ENCODE measurements at regions not wholly inside any gene's neighbourhood (a gene's known extent, or its start where the extent isn't known, plus 50 kb on each side); places are given as distances from the start of the nearest gene placed in this dataset.
A peak's percentile ranks its signal among the peaks of the same experiment; 100 is the strongest.

DNA sequence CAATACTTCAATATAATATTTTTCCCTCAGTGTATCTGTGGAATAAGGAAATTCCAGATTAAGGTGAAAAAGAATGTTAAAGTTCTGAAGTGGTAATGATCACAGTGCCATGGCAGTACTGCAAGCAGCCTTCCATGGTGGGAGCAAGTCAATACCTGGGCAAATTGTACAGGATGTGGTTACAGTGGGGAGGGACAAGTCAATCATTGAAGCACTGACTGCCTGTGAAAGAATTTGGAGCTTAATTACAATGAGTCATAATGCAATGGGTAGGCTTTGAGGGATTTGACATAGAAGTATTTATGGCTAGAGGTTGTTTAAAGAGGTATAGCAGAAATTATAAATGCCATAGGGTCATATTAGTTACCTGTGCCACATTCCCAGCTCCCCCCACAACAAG is 786.5 kb upstream of the ACO1 start:
- Histone ChIP-seq H3K36me3 (ENCODE audit: control insufficient read depth in 2 of 2, extremely low read depth in 1 of 2, insufficient read depth in 2 of 2, low read length in 2 of 2) (no peaks in the 10 kb centered on the region), H2AFZ (ENCODE audit: low read depth, low read length) (no peak overlapping the region), H3K27me3 (ENCODE audit: control insufficient read depth in 2 of 2, insufficient read depth in 2 of 2, low read length in 2 of 2) (no peaks in the 10 kb centered on the region), H3K27ac (ENCODE audit: insufficient read depth, low read depth, low read length) (no peak overlapping the region), H3K9me1 (replicated peaks; ENCODE audit: control insufficient read depth, extremely low read depth, insufficient read depth, low read length) (no peaks in the 10 kb centered on the region), H3K4me1 (ENCODE audit: control insufficient read depth, extremely low read depth, insufficient read depth, low read length) (no peaks in the 10 kb centered on the region), H3K4me3 (replicated peaks in 1 of 3; ENCODE audit: insufficient read depth in 1 of 3, low read depth in 1 of 3, low read length in 3 of 3) (no peak overlapping the region), H3K4me2 (ENCODE audit: insufficient read depth, low read length) (no peak overlapping the region), H3K9me3 (replicated peaks; ENCODE audit: control insufficient read depth, insufficient read depth, low read length) (no peaks in the 10 kb centered on the region), H3K79me2 (ENCODE audit: control insufficient read depth, insufficient read depth, low read length) (no peaks in the 10 kb centered on the region), H4K20me1 (replicated peaks; ENCODE audit: control insufficient read depth, extremely low read depth, insufficient read depth, low read length) (no peaks in the 10 kb centered on the region), H3K9ac (replicated peaks; ENCODE audit: extremely low read depth, insufficient read depth, low read length) (no peak overlapping the region)
- ChIA-PET POLR2A (no interaction called here), CTCF (interaction anchor here (0.6 to 1.5 kb wide), 4 partner anchors 8 to 134 kb away, joined by 3 to 8 read pairs (median 3); no protein-coding TSS in a partner anchor)
- DNase-seq (ENCODE audit: low read depth, low spot score) (no peak), FAIRE-seq (no peak)
- BruUV-seq (replicated peaks), result no TSS peak
- dilution Hi-C loops (cut with MboI; ENCODE audit: extremely low pct_ligation_motif_present, low sequenced_read_pairs), result no loop called here
- TF ChIP-seq, protein P1, sequence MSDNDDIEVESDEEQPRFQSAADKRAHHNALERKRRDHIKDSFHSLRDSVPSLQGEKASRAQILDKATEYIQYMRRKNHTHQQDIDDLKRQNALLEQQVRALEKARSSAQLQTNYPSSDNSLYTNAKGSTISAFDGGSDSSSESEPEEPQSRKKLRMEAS (IDR thresholded peaks at IDR 0.05; ENCODE audit: insufficient read depth, insufficient read length), result no peak
- TF ChIP-seq POLR2AphosphoS5 (IDR thresholded peaks at IDR 0.05; ENCODE audit: insufficient read depth, low read depth, low read length), result no peak
- no peak for TF ChIP-seq EZH2 (IDR thresholded peaks at IDR 0.05; ENCODE audit: borderline replicate concordance, low read depth, low read length, severe bottlenecking)
- peak; percentile 48 for TF ChIP-seq FOS (IDR thresholded peaks at IDR 0.05; ENCODE audit: borderline replicate concordance, insufficient read depth, low read length)
- intact Hi-C loops (cut with micrococcal nuclease), result no loop called here

DNA sequence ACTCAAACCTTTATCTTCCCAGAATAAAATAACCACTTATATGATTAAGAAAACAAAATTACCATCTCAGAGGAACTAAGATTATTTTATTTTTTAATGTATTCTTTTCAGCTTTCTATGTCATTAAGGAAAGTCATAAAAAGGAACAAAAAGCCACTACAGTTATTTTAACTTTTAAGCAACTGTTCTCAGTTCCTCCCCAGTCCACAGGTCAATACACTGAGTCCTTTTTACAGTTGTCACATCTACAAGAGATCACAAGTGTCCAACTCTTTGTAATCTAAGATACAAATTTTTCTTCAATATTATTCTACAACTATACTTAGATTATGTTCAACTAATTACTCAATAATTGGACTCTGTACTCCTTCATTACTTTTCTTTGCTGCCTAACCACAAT is 782.8 kb upstream of the ACO1 start:
- no peaks in the 10 kb centered on the region for H3K27me3 ChIP-seq (ENCODE audit: control insufficient read depth in 2 of 2, insufficient read depth in 2 of 2, low read length in 2 of 2)
- no peaks in the 10 kb centered on the region for H3K79me2 ChIP-seq (ENCODE audit: control insufficient read depth, insufficient read depth, low read length)
- no peak overlapping the region for H3K27ac ChIP-seq (ENCODE audit: insufficient read depth, low read depth, low read length)
- CTCF ChIA-PET, result no interaction called here
- TF ChIP-seq POLR2A (IDR thresholded peaks at IDR 0.05; ENCODE audit: low read depth, low read length) (no peak), MYC (IDR thresholded peaks at IDR 0.05; ENCODE audit: low read depth, low read length) (no peak), EZH2 (IDR thresholded peaks at IDR 0.05; ENCODE audit: borderline replicate concordance, low read depth, low read length, severe bottlenecking) (no peak), JUN (IDR thresholded peaks at IDR 0.05; ENCODE audit: borderline replicate concordance, insufficient read depth, insufficient read length, low read depth) (no peak), FOS (IDR thresholded peaks at IDR 0.05; ENCODE audit: borderline replicate concordance, insufficient read depth, low read length) (no peak), GATA2 (IDR thresholded peaks at IDR 0.05; ENCODE audit: insufficient read depth, insufficient read length, low read depth, low read length) (no peak), POLR2AphosphoS5 (IDR thresholded peaks at IDR 0.05; ENCODE audit: insufficient read depth, low read depth, low read length) (no peak)
- TF ChIP-seq, protein P2, sequence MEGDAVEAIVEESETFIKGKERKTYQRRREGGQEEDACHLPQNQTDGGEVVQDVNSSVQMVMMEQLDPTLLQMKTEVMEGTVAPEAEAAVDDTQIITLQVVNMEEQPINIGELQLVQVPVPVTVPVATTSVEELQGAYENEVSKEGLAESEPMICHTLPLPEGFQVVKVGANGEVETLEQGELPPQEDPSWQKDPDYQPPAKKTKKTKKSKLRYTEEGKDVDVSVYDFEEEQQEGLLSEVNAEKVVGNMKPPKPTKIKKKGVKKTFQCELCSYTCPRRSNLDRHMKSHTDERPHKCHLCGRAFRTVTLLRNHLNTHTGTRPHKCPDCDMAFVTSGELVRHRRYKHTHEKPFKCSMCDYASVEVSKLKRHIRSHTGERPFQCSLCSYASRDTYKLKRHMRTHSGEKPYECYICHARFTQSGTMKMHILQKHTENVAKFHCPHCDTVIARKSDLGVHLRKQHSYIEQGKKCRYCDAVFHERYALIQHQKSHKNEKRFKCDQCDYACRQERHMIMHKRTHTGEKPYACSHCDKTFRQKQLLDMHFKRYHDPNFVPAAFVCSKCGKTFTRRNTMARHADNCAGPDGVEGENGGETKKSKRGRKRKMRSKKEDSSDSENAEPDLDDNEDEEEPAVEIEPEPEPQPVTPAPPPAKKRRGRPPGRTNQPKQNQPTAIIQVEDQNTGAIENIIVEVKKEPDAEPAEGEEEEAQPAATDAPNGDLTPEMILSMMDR (IDR thresholded peaks at IDR 0.05; ENCODE audit: extremely low read depth in 1 of 2, insufficient read depth in 1 of 2, low read depth in 1 of 2, low read length in 2 of 2), result no peak
- TF ChIP-seq, protein P1 (IDR thresholded peaks at IDR 0.05; ENCODE audit: insufficient read depth, insufficient read length), result no peak
- no peak overlapping the region for H2AFZ ChIP-seq (ENCODE audit: low read depth, low read length)
- dilution Hi-C loops (cut with MboI; ENCODE audit: extremely low pct_ligation_motif_present, low sequenced_read_pairs) (no loop called here), intact Hi-C loops (cut with micrococcal nuclease) (no loop called here)
- POLR2A ChIA-PET, result no interaction called here
- H3K4me3 ChIP-seq (replicated peaks in 1 of 3; ENCODE audit: insufficient read depth in 1 of 3, low read depth in 1 of 3, low read length in 3 of 3), result no peak overlapping the region
- no peaks in the 10 kb centered on the region for H3K36me3 ChIP-seq (ENCODE audit: control insufficient read depth in 2 of 2, extremely low read depth in 1 of 2, insufficient read depth in 2 of 2, low read length in 2 of 2)
- FAIRE-seq (no peak), DNase-seq (ENCODE audit: low read depth, low spot score) (no peak)
- H3K9me3 ChIP-seq (replicated peaks; ENCODE audit: control insufficient read depth, insufficient read depth, low read length), result no peaks in the 10 kb centered on the region
- no TSS peak for BruUV-seq (replicated peaks)
- H3K9ac ChIP-seq (replicated peaks; ENCODE audit: extremely low read depth, insufficient read depth, low read length), result no peak overlapping the region
- H4K20me1 ChIP-seq (replicated peaks; ENCODE audit: control insufficient read depth, extremely low read depth, insufficient read depth, low read length), result no peaks in the 10 kb centered on the region
- H3K4me2 ChIP-seq (ENCODE audit: insufficient read depth, low read length), result no peak overlapping the region
- H3K9me1 ChIP-seq (replicated peaks; ENCODE audit: control insufficient read depth, extremely low read depth, insufficient read depth, low read length), result no peaks in the 10 kb centered on the region
- no peaks in the 10 kb centered on the region for H3K4me1 ChIP-seq (ENCODE audit: control insufficient read depth, extremely low read depth, insufficient read depth, low read length)
